Left renal pelvis (tissue), 4 donors: ENCODE measurements at regions not wholly inside any gene's neighbourhood (a gene's known extent, or its start where the extent isn't known, plus 50 kb on each side); places are given as distances from the start of the nearest gene placed in this dataset.
"Not testable (repeated sequence)": the region's sequence is repeated elsewhere in the genome, so short reads cannot be mapped to it uniquely, and the experiment has no call there.

Source experiments
- DNase-seq, 4 donors: peaks; one replicate each; pipeline ENCODE4 v3.0.0-alpha.2; 2013; ENCODE audit warnings: low read depth in 4 of 4, low spot score in 3 of 4

DNA sequence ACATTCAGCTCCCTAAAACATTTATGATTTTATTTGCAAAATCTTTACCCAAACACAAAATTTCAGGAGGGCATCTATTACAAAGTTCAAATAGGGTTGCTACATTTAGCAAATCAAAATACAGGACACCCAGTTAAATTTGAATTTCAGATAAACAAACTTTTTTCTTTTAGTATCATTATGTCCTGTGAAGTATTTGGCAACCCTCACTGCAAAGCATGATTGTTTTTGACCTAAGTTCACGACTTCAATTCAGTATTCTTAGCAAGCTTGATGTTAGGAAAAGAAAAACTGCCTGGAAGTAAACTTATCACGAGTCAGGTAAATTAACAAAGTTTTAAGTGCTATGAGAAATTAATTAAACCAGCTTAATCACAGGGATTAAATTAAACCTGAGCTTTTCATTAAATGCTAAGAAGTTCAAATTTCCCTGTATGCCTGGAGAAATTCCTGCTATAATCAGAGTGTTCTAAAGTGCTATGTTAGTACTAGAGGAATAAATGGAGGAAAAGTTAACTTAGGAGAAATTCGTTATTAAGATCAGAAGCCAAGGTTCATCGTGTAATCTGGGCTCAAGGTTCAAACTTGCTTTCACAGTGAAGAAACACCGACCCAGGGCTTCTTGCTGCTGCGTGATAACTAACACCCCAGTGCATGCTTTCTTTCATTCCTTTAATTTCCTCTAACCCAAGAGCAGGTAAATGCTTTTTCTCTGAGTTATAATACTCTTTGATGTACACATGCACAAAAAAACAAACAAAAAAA lies 298.1 kb downstream of the FOXO1 start:
- DNase-seq, result no peak

DNA sequence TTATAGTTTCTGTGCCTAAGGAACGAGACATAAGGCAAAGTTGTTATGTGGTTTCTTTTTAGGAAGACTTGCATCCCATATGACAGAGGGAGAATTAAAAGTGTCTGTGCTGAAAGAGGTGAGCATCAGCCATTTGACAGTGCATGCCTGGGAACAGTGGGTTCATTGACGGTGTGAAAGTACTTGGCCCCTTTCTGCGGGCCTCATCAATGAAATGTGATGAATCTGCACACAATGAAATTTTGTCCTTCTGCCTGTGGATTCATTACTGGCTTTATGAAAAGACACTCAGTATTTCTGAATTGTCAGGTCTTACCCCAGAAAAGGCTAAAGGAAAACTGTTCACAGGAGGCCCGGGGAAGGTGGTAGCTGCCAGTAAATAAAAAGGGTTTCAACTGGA lies 295.8 kb downstream of the FOXO1 start:
- DNase-seq, result no peak

DNA sequence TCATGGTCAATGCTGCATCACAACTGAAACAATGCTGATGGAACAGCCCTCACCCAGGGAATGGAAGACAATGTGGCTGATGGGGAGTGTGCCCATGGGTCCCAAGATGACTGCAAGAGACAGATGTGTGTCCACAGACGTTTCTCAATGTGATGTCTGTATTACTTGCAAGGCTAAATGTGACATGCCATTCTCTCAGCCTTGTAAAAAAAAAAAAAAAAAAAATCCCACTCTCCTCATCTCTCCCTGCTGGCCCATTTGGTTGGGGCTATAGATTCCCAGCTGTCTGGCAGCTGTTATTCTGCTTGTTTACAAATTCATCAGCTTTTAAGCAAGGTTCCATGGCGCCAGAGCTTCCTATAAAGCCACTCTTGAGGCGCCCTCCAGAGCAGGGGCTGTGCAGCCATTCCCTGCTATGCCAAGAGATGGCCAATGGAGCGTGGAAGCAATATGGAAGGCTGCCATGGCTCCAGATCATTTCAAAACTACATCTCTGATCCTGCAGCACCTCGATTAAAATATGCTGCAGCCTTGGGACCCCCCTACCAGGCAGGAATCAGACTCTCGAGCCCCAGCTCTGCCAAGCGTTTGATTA lies 294.8 kb downstream of the FOXO1 start:
- no peak for DNase-seq

DNA sequence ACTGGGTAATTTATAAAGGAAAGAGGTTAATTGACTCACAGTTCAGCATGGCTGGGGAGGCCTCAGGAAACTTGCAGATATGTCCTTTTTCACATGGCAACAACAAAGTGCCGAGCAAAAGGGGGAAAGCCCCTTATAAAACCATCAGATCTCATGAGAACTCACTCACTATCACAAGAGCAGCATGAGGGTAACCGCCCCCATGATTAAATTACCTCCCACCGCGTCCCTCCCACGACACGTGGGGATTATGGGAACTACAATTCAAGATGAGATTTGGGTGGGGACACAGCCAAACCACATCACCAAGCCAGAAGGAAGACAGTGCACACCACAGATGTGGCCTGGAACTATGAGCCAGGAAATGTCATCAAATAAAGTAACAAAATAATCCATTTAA lies 292.8 kb downstream of the FOXO1 start:
- not testable (repeated sequence) for DNase-seq

DNA sequence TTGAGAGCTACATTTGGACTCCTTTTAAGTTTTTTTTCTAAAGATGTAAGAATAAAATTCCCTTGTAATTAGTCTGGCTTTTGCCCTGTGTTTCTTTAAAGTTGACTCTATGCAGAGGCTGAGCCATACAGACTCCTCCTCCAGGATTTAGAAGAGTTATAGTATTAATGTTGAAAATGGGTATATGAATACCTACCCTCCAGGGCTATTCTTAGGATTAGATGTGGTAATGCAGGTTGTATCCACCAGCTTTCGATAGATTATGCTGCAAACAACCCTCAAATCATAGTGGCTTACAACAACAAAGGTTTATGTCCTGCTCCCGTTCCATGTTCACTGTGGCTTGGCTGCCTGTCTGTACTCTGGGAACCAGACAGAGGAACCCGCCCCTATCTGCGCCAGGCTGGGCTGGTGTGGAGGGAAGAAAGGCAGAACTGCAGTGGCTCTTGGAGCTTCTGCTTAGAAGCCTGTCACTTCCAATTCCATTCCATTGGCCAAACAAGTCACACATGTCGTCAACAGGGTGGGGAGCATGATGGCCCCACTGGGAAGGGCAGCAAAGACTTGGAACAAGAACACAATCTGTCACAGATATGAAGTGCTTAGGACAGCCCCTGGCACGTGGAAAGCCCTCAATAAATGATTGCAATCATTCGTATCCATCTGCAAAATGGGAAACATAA lies 290.8 kb downstream of the FOXO1 start:
- DNase-seq, result no peak

DNA sequence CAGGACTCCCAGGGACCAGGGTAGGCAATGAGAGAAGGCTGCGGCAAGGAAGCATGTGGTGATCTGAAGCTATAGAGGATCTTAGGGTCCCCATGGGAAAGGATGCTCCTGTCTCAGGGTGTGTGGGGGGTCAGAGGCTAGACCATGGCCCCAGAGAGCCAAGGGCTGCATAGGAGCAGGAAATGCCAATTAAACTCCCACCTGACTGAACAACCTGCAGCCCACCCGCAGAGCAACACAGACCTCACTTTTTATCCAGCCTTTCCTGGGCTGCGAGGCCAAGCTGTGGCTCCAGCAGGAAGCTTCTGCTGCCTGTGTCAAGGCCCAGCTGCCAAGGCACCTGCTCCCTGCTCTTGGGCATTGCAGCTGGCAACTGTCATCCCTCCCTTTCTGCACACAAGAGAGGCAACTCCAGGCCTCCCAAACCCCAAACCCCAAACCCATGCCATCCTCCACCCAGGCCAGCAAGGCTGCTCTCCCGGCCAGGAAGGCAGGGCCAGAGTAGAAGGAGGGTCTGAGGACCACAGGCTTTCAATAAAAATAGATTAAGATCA lies 290.1 kb downstream of the FOXO1 start:
- DNase-seq, result no peak

DNA sequence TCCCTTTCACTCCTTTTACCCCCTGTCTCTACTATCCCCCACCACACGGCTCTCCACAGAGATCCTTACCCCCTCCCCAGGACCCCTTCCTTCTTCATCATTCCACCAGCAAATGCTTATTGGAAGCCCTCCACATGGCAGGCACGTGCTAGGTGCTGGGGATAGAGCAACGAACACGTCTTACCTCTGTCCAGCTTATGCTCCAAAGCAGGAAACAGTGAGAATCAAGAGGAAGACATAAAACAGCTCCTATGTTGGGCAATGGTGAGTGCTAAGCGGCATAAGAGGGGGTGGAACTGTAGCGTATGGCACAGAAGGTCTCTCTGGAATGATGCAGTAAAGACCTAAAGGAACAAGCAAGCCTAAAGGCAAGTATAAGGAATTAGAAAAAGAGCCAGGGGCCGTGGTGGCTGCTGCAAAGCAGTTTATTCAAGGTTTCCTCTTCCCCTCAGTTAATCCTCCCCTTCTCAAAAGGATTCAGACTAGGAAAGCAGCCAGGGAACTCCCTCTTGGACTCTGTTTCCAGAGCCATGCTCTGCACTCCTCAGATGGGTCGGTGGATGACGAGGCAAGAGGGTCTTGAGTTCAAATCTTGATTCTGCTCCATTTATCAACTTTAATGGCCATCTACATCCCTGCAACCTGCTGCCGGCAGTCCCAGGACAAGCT lies 289.4 kb downstream of the FOXO1 start:
- DNase-seq, result no peak

DNA sequence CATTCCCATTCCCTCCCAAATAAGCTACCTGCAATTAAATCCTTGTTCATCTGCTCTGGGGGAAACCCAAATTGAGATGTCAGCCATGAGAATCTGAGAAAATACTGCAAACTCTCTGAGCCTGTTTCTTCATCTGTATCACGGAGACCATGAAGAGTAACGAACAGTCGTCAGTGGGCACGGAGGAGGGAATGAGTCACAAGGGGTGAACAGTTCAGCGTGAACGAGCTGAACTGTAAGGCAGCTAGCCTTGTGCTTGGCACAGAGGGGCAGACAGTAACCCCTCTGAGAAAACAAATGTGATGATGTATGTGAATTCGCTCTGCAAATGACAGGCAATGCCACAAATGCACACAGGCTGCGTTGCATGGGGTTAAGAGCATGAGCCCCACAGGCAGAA lies 288.7 kb downstream of the FOXO1 start:
- no peak for DNase-seq

DNA sequence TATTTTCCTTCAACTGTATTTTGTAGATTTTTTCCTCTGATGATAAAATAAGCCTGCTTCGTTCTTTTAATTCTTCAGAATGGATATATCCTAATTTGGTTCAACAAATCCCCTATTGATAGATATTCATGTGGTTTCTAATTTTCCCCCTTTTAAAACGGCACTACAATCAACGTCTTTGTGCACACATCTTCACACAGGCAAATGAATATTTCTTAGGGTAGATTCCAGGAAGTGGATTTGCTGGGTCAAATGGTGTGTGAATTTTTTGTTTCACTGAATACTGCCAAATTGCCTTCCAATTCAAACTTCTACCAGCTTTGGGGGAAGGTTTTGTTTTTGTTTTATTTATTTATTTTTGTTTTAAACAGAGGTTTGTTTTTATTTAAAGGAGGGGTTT lies 287.2 kb downstream of the FOXO1 start:
- no peak for DNase-seq

DNA sequence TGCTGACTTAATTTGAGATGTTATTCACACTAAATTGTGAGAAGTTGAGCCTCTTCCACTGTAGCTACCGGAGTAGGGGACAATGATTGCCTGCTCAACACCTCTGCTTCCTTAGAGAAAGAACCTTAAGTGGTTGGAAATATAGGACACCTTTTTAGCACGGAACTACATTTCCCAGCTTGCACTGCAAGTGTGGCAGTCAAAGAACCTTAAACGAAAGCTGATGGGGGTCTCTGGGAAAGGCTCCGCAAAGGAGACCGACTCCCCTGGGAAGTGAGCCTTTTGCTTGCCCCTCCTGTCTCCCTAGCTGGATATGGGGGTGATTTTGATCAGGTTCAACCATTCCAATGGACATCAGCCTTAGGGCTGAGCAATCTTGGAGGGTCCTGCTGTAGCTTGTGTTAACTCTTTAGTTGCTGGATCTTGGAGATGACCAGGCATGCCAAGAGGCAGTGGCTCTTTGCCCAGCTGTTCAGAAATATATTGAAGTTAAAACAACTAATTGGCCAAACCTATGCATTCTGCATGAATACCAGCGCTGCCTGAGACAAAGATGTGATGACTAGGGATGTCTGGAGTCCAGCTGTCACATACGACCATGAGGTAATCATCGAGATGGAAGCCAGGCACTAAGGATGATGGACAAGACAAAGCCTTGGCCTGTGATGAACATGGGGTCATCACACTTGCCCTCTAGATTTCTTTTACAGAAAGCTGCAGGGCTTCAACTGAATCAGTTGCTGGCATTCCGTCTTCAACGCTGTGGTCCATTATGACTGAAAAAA lies 286.5 kb downstream of the FOXO1 start:
- DNase-seq, result no peak

DNA sequence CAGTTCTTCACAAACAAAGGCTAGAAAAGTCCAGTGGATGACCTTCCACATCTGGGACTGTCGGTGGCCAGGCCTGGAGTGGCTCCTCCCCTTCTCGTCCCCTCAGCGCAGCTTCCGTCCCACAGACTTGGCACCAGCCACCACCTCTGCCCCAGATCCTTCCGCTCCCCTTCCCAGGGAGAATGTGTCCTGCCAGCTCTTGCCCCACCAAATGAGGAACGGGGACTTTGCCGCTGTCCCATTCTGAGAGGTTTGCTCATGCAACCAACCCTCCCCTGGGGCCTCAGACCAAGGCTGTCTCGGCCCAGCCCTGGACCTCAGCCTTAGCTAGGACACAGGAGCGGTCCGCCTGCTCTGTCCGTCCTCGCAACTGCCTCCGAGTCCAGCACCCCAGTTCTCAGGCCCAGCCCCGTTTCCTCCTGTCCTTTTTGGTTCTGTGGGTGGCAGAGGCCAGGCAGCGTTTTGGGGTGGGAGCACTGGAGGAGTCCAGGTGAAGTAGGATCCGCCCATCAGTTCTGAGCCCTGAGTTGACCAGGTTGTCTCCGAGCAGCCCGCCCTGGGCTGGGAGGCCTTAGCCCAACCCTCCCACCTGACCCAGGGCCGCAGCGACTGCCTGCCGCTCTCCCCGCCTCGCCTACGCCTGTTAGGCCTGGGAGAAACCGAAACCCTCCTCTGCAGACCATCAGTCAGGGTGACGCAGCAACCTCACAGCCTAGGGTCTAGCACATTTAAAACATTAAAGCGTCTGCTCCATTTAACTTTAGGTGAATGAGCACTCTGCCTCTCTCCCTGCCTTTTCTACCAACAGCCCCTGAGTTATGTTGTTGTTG lies 284.3 kb downstream of the FOXO1 start:
- no peak for DNase-seq

DNA sequence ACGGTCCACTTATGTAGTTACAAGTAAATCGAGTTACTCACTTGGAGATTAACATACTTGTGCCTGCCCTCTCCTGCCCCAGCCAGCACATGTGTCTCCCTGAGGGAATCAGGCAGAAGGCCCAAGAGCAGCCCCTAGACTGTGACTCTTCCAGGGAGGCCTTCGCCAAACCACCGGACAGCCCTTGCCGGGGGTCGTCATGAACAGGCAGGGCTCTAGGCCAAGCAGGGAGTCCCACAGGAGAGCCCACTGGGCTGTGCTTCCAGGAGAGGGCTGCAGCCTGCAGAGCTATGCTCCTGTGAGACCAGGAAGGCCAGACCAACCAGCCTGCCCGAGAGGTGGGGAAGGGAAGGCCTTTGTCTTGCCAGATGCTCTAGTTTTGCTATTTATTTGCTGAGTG lies 283.3 kb downstream of the FOXO1 start:
- no peak for DNase-seq

DNA sequence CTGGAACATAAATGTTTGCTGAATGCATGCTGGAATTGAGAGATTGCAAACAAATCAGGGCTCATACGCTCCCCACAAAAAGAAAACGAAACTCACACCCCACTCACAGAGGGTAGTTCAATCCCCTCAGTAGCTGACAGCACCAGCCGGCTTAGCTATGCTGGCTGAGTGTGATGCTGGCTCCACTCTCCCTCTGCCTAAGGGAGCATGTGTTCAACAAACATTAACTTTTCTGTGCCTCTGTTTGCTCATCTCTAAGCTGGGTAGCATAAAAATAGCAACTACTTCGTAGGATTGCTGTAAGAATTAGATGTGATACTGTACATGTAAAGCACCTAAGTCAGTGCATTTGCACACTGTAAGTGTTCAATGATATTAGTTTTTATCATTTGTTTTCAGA lies 282.6 kb downstream of the FOXO1 start:
- DNase-seq, result no peak

DNA sequence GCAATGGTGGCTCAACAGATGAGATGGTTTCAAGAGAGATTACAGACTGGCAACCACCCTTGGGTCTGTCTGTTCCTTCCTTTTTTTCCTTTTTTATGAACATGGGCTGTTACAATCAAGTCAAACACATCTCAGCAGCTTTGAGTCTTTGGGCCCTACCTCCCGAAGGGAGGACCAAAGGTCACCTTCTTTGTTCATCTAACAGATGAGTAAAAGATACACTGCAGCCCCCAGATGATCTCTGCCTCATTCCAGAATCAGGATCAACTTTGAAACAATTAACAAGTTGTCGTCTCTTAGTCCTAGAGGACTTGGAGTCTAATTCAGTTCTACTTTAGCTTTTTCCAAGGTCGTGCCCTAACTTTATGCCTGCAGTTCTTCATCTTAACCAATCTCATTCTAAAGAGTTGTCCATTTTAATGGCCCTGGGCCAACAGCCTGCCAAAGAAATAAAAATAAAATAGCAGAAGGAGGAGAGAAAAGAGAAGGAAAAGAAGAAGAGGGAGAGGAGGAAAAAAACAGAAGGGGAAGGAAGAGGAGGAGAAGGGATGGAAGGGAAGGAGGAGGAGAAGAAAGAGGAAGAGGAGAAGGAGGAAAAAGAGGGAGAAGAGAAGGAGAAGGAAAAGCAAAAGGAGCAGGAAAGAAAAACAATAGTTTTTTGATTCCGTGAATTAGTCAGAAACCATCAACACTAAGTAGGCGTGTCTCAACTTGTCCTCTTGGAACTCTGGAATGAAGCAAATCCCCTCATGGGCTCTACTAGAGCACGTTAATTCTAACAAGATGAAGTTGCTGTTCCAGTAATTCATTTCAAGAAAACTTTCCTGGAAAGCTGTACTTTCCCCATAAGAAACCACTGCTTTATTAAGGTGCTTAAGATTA lies 281.2 kb downstream of the FOXO1 start:
- DNase-seq, result no peak

DNA sequence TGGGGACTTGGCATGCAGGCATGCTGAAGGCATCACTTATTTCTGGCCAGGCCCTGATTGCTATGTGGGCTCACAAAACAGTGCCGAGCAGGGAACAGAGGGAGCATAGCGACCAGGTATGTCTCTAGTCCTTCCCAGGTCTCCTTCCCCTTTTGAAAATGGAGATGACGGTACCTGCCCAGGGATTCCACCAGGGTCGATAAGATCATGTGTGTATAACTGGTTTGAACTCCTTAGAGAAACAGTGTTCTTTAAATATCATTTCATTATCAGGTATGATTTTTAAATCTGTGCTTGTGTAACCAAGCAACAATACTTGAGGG lies 280.6 kb downstream of the FOXO1 start:
- no peak for DNase-seq

DNA sequence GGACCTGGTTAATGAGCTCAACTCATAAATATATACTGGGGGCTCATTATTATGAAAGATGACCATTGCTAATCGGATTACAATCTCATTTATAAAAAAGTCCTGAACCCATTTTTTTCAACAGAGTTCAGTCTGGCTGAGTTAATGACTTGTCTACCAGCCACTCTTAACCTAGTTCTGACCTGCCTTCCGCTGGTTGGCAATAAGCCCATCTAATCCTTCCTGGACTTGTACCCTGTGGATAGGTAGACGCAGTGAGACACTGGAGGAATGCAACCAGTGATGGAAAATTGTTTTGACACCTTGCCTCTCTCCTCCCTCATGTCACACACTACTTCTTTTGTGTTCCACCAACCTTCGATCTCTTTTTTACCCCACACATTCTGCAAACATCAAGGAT lies 279.9 kb downstream of the FOXO1 start:
- no peak for DNase-seq

DNA sequence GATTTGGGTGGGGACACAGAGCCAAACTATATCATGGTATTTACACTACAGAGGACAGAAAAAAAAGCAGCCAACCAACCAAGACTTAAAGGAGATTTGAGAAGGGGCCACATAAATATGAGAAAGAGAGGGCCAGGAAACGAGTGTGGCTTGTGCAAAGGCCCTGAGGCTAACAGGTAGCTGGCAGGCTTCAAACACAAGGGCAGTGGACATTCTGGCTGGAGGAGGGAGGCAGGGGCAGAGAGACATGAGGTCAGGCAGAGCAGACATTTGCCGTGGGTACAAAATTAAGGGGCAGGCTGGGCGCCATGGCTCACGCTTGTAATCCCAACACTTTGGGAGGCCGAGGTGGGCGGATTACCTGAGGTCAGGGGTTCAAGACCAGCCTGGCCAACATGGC lies 278.7 kb downstream of the FOXO1 start:
- DNase-seq, result no peak

DNA sequence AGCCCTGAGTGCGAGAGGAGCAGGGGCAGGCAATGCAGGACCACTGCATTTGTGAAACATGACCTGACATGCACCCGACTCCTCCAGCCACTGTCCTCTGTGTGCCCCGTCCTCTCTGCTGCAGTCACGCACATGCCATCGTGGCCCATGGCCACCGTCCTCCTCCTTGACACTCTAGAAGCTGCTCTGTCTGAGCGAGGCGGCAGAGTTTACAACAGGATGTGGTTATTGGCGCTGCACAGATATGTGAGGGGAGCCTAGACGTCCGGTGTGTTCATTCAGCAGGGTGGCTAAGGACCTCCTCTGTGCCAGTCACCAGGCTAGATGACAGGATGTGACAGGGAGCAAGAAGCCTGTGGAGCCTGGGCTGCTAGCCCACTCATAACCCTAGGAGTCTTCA lies 277.8 kb downstream of the FOXO1 start:
- DNase-seq, result no peak
